ENCODE measurements at regions not wholly inside any gene's neighbourhood (a gene's known extent, or its start where the extent isn't known, plus 50 kb on each side); places are given as distances from the start of the nearest gene placed in this dataset.
"Not testable (repeated sequence)": the region's sequence is repeated elsewhere in the genome, so short reads cannot be mapped to it uniquely, and the experiment has no call there.

DNA sequence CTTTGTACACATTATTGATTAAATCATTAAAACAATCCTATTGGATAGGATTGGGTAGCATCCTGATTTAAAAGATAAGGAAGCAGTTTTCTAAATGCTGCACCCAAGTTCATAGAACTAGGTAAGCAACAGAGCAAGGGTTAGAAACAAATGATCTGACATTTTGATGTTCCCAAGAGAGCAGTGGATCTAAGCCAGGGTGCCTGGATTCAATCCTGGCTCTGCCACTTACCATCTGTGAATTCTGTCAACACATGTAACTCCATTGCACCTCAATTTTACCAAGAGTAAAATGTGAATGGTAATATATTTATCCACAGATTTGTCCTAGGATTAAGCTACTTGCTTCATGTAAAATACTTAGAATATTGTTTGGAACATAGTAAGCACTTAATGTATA is 982.6 kb upstream of the FANCL start:
- no peak for FAIRE-seq

DNA sequence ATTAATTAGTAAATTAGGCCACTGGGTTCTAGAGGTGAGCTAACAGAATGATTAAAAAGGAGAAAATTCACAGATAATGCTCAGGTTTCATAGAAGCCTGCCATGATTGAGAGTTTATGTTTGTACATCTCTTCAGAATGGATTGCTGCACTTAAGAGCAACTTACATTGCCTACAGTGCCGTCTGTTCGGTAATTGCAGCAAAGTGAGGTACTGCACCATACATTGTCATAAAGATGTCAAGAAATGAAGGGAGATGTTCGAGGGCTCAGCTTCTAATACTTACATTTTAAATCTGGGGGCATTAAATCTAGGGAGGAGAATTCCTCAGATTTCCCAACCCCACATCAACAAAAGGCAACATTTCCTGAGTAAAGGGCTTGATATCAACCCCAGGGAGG is 976.2 kb upstream of the FANCL start:
- no peak for FAIRE-seq

DNA sequence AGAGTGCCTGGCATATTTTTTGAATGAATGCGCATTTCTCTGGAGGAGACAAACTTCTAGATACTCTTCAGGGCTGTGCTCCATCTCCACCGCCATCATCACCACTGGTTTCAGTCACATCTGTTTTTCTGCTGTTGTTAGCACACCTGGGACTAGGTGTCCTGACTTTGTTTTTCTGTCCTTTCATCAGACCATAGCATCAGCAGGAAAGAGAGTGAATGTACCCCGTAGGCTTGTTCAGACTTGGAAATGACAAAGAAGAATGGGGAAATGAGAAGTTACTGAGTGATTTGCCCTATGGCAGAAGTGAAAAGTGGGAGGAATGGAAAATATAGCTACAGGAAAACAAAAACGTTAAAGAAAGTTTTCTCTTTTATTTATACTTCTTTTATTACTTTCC is 965.2 kb upstream of the FANCL start:
- no peak for FAIRE-seq

DNA sequence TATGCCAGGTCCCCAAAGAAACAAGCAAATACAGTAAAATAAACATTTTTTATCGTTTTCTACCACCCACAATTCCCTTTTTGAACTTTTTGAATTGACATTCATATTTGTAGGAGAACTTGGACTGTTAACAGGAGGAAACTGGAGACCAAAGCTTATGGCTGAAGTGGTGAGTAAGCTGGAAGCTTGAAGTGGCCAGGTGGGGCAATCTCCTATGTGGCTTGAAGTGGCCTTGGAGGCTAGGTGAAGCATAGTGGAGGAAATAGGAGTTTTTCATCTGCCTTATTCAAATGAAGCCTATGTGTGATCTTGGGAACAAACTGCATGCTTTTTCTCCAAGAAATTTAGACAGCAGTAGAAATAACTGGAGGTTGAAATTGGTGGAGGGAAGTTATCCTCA is 962.9 kb upstream of the FANCL start:
- FAIRE-seq, result no peak

GRCh38 chr2:59196491-59196890 is 955.4 kb upstream of the FANCL start:
- no peak for FAIRE-seq

DNA sequence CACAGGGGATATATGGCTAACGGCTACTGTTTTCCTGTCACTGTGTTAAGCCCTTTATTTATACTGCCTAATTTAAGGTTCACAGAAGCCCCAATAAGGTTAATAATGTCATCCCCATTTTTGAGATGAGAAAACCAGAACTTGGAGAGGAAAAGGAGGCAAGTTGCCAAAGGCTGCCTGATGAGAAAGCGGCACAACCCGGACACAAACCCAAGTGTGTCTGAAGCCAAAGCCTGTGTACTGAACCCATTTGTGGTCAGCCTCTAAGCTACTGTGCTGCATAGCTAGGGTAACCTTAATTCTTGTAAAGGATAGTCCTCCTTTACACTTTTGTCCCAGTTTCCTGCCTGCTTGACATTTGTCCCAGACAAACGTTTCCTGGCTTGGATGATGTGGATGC is 954.7 kb upstream of the FANCL start:
- FAIRE-seq, result no peak

DNA sequence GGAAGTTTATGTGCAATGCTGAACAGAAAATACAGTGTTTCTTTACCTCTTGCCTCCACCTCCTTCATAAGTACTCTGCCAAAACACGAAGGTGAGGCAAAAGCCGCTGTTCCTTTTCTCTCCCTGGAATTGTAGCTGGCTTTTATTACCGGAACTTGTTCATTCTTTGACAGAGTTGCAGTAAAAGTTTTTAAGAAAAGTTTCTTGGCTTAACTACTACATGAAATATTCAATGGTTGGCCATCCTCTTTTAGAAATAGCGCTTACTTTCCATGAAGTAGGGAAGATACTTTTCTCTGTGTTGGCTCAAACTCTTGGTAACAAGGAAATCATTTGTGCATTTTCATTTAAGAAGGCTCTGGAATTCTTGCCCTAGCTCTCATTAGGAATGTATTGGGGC is 950.7 kb upstream of the FANCL start:
- no peak for FAIRE-seq

GRCh38 chr2:59190518-59190917 is 949.4 kb upstream of the FANCL start:
- no peak for FAIRE-seq

- FAIRE-seq, result no peak
These were observed 943.3 kb upstream of the FANCL start for GRCh38 chr2:59184276-59185020.

DNA sequence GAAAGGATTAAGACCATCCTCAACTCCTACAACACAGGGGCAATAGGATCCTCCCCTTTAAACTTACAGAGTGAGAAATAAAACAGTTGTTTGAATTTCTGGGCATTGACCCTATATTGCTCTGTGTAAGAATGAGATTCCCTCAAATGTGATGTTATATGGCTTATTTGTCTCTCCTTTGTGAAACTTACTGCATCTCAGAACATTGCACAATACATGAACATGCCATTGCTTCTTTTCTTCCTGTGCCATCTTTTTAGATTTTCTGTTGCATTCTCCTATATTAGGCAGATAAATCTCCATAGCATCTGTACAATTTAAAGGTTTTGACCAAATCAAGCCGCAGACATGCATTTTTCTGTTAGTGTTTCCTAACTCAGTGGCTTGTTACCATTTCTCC is 941.9 kb upstream of the FANCL start:
- FAIRE-seq, result no peak

DNA sequence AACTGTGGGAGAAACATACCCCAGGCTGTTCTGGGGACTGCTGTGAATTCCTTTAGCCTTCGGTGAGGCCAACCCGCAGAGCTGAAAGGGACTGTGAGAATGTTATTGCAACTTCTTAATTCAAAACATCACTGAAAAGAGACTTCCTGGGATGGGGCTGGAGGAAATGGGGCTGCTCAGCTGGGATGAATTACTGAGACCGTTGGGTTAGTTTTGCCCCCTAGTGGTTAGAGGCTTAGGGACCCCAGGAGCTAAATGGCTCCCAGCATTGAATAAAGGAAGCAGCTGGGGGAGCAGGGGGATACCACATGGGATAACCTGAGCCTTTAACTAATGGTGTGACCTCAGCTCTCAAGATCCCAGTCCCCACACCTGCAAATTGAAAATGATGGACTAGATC is 941.1 kb upstream of the FANCL start:
- FAIRE-seq, result no peak

- no peak for FAIRE-seq
These were observed 940.2 kb upstream of the FANCL start for GRCh38 chr2:59181347-59181746.

GRCh38 chr2:59180621-59181020 is 939.5 kb upstream of the FANCL start:
- no peak for FAIRE-seq

- FAIRE-seq, result no peak
These were observed 939.0 kb upstream of the FANCL start for GRCh38 chr2:59180111-59180510.

DNA sequence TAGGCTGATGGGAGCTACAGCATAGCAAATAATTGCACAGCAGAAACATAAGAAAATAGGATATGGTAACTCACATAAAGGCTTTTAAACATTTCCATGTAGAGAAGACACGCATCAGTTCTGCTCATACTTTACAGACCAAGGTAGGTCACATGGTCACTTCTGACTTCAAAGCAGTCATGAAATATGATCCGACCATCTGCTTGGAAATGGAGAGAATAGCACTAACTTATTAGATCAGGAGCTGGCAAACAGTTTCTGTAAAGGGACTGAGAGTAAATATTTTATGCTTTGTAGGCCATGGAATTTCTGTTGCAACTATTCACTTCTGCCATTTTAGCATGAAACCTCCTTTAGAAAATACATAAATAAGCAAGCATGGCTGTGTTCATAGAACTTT is 936.6 kb upstream of the FANCL start:
- FAIRE-seq, result no peak

GRCh38 chr2:59176737-59177136 is 935.6 kb upstream of the FANCL start:
- FAIRE-seq, result no peak

GRCh38 chr2:59174536-59175243 is 933.6 kb upstream of the FANCL start:
- no peak for FAIRE-seq

DNA sequence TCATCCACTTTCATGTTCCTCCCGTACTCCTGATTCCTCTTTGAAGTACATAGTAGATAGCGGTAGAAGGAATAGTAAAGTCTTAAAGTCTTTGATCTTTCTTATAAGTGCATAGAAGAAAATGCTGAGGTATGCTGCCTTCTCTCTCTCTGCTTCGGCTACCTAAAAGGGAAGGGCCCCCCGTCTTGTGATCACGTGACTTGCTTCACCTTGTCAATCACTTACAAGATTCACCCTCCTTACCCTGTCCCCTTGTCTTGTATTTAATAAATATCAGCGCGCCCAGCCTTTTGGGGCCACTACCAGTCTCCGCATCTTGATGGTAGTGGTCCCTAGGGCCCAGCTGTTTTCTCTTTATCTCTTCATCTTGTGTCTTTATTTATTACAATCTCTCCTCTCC is 932.2 kb upstream of the FANCL start:
- no peak for FAIRE-seq

DNA sequence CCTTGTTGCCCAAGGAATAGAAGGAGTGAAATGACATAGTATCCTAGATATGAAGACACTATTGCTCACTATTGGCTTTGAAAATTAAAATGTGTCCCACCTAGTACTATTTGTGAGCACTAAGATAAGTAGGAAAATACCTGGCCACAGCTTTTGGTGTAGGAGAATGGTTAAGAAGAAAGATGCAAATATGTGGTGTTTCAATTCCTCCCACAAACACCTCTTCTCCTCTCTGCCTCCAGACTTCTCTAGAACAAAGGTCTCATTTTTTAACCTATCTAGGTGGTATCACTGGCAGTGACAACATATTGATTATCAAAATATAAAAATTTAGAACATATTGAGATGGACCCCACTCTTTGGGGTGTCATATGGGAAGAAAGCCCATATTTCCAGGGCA is 929.9 kb upstream of the FANCL start:
- FAIRE-seq, result no peak

- no peak for FAIRE-seq
These were observed 927.6 kb upstream of the FANCL start for GRCh38 chr2:59168766-59169165.

- FAIRE-seq, result no peak
These were observed 926.4 kb upstream of the FANCL start for GRCh38 chr2:59167514-59167913.

GRCh38 chr2:59157908-59158307 is 916.8 kb upstream of the FANCL start:
- FAIRE-seq, result not testable (repeated sequence)

GRCh38 chr2:59151805-59152204 is 910.7 kb upstream of the FANCL start:
- no peak for FAIRE-seq

DNA sequence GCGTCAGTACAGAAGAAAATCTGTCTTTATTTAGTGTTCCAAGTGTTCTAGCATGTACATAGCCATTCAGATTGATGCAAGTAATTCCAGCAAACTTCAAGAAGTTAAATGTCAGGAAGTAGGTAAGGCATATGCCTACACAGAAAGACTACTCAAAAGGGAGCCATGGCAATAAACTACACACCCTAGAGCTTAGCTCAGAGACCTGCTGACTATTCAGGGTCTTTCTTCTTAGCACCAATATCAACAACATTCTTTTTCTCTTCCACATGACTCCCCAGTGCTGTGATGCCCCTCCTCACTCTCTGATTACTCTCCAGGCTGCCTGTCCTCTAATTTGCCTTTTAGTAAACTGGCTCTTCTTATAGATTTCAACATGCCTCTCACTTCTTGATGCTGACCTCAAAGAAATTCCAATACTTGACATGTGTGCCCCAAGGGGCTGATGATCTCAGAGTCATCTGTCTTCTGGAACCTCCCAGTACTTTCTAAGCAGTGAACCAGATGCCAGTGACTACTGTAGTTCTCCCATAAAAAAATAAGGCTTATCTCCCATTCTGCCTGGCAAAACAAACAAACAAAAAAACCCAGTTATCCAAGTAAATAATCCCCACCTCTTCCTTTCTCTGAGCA is 909.2 kb upstream of the FANCL start:
- FAIRE-seq, result no peak
